ENCODE measurements at regions not wholly inside any gene's neighbourhood (a gene's known extent, or its start where the extent isn't known, plus 50 kb on each side); places are given as distances from the start of the nearest gene placed in this dataset.

DNA sequence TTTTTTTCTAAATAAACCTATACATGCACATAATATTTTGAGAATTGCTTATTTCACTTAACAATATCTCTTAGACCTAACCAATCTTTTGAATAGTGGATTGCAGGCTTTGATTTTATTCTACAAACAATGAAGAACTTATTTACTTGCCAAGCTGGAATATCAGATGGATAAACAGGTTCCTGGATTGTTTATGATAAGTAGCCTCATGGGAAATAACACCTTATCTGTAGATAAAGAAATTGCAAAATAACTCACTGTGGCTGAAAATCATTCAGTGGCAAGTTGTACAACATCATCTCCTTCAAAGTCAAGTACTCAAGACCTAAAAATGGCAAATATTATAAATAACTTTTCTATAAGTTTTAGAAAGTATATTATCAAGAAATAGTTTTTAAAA is 335.4 kb upstream of the ATP2B1 start:
- peaks cover 0 to 8% (median 0%) of the 10 kb centered on the region in 10 experiments; a peak in 2 of 20 replicates for H3K4me1 ChIP-seq
- no peak overlapping the region for H3K4me3 ChIP-seq
- H3K36me3 ChIP-seq = no peaks in the 10 kb centered on the region
- no peak overlapping the region for H3K9ac ChIP-seq
- H3K27ac ChIP-seq = no peak overlapping the region
- TF ChIP-seq Cebpa-rat (IDR thresholded peaks at IDR 0.05) = no peak
- peaks cover 0 to 5% (median 0%) of the 10 kb centered on the region in 11 experiments; a peak in 2 of 22 replicates for H3K9me3 ChIP-seq (replicated peaks in 1 of 11)
- no peaks in the 10 kb centered on the region for H3K27me3 ChIP-seq
- no peaks in the 10 kb centered on the region for H4K20me1 ChIP-seq
- no peak overlapping the region for H3K4me2 ChIP-seq

DNA sequence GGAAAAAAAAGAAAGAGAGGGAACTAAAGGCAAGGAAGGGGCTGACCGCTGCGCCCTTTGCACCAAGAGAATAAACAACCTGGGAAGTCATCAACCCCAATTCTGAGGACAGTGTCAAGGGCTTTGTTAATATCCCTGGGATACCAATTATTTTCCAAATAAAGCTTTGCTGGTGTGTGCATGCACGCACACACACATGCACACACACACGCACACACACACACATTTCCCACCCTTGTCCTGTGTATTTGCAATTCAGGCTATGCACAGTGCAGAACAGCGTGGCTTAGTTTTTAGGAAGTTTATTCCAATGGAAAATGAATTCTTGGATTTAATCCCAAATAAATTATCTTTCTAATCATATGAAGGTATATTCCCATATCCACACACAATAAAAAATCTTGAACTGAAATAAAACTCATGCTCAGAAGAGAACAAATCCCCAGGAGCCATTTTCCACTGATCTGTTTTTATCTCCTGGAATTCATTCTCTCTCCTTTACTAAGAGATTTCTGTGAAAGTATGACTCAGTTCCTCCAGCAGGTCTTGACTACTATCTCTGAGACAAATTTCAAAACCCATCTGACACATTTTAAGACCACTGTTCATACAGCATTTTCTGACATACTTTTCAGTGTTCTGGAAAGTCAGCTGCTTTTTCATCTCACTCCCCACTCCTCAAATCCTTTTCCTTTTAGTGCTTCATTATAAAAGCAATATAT is 334.4 kb upstream of the ATP2B1 start:
- no peaks in the 10 kb centered on the region for H4K20me1 ChIP-seq
- no peak overlapping the region for H3K4me2 ChIP-seq
- no peaks in the 10 kb centered on the region for H3K36me3 ChIP-seq
- H3K4me3 ChIP-seq = no peak overlapping the region
- no peak overlapping the region for H3K9ac ChIP-seq
- no peak for TF ChIP-seq Cebpa-rat (IDR thresholded peaks at IDR 0.05)
- H3K27me3 ChIP-seq = no peaks in the 10 kb centered on the region
- peaks cover 0 to 5% (median 0%) of the 10 kb centered on the region in 11 experiments; a peak in 2 of 22 replicates for H3K9me3 ChIP-seq (replicated peaks in 1 of 11)
- no peak overlapping the region for H3K27ac ChIP-seq
- H3K4me1 ChIP-seq = peaks cover 0 to 9% (median 0%) of the 10 kb centered on the region in 10 experiments; a peak in 3 of 20 replicates

- Histone ChIP-seq H3K4me2 (peak overlapping the region in 1 of 11 experiments; percentile 54; a peak in 2 of 22 replicates), H3K36me3 (no peaks in the 10 kb centered on the region), H3K27me3 (no peaks in the 10 kb centered on the region), H3K27ac (no peak overlapping the region), H4K20me1 (no peaks in the 10 kb centered on the region), H3K4me1 (peaks cover 0 to 28% (median 3%) of the 10 kb centered on the region in 10 experiments; a peak in 9 of 20 replicates), H3K9me3 (replicated peaks in 1 of 11) (peaks cover 0 to 16% (median 0%) of the 10 kb centered on the region in 11 experiments; a peak in 7 of 22 replicates), H3K9ac (no peak overlapping the region), H3K4me3 (no peak overlapping the region)
- no peak for TF ChIP-seq Cebpa-rat (IDR thresholded peaks at IDR 0.05)
Measured at GRCh38 chr12:90038289-90038688, 329.7 kb upstream of the ATP2B1 start.

- TF ChIP-seq Cebpa-rat (IDR thresholded peaks at IDR 0.05) = no peak
Measured at GRCh38 chr12:90037740-90038139, 329.1 kb upstream of the ATP2B1 start.

GRCh38 chr12:90036637-90037036 is 328.0 kb upstream of the ATP2B1 start:
- TF ChIP-seq Cebpa-rat (IDR thresholded peaks at IDR 0.05) = no peak
- no peak overlapping the region for H3K9ac ChIP-seq
- peaks cover 0 to 16% (median 0%) of the 10 kb centered on the region in 11 experiments; a peak in 7 of 22 replicates for H3K9me3 ChIP-seq (replicated peaks in 1 of 11)
- no peak overlapping the region for H3K27ac ChIP-seq
- peaks cover 0 to 22% (median 3%) of the 10 kb centered on the region in 10 experiments; a peak in 9 of 20 replicates for H3K4me1 ChIP-seq
- no peak overlapping the region for H3K4me3 ChIP-seq
- no peaks in the 10 kb centered on the region for H3K36me3 ChIP-seq
- H3K4me2 ChIP-seq = peak overlapping the region in 3 of 11 experiments; percentile 40 to 54 (median 47); a peak in 6 of 22 replicates
- no peaks in the 10 kb centered on the region for H3K27me3 ChIP-seq
- no peaks in the 10 kb centered on the region for H4K20me1 ChIP-seq

More at GRCh38 chr12:90037740-90038139, 329.1 kb upstream of the ATP2B1 start:
- Histone ChIP-seq H3K4me2 (peak overlapping the region in 1 of 11 experiments; percentile 54; a peak in 3 of 22 replicates), H3K4me3 (no peak overlapping the region), H3K9ac (no peak overlapping the region), H3K27me3 (no peaks in the 10 kb centered on the region), H3K27ac (no peak overlapping the region), H3K36me3 (no peaks in the 10 kb centered on the region), H3K9me3 (replicated peaks in 1 of 11) (peaks cover 0 to 16% (median 0%) of the 10 kb centered on the region in 11 experiments; a peak in 7 of 22 replicates), H3K4me1 (peaks cover 0 to 22% (median 3%) of the 10 kb centered on the region in 10 experiments; a peak in 9 of 20 replicates), H4K20me1 (no peaks in the 10 kb centered on the region)

- H3K36me3 ChIP-seq = no peaks in the 10 kb centered on the region
- no peaks in the 10 kb centered on the region for H3K27me3 ChIP-seq
- peaks cover 0 to 8% (median 0%) of the 10 kb centered on the region in 11 experiments; a peak in 5 of 22 replicates for H3K9me3 ChIP-seq (replicated peaks in 1 of 11)
- H3K9ac ChIP-seq = no peak overlapping the region
- H3K4me2 ChIP-seq = no peak overlapping the region
- H3K27ac ChIP-seq = no peak overlapping the region
- H3K4me1 ChIP-seq = peaks cover 0 to 17% (median 0%) of the 10 kb centered on the region in 10 experiments; a peak in 7 of 20 replicates
- H3K4me3 ChIP-seq = no peak overlapping the region
- H4K20me1 ChIP-seq = no peaks in the 10 kb centered on the region
- TF ChIP-seq Cebpa-rat (IDR thresholded peaks at IDR 0.05) = no peak
Measured at GRCh38 chr12:90030726-90031125, 322.1 kb upstream of the ATP2B1 start.

DNA sequence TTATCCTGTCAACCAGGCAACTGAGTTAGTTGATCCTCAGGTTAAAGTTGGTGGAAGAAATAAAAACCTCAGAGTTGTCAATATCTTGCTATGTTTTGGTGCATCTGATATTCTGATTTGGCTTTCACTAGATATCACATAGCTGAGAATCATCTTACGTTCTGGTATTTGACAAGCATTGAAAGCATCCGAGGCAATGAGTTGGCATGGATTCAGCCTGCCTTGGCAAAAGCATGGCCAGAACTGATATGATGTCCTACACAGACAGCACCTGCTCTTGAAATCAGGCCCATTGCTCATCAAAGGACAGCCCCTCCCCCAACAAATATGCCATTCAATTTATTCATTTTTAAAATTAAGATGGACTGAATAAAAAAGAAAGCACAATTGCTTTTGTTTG is 320.7 kb upstream of the ATP2B1 start:
- no peak for TF ChIP-seq Cebpa-rat (IDR thresholded peaks at IDR 0.05)
- no peaks in the 10 kb centered on the region for H3K27me3 ChIP-seq

GRCh38 chr12:90028635-90029051 is 320.0 kb upstream of the ATP2B1 start:
- H3K4me3 ChIP-seq = no peak overlapping the region
- H3K4me1 ChIP-seq = peaks cover 0 to 17% (median 0%) of the 10 kb centered on the region in 10 experiments; a peak in 7 of 20 replicates
- H3K9me3 ChIP-seq (replicated peaks in 1 of 11) = no peaks in the 10 kb centered on the region
- H3K27ac ChIP-seq = peak overlapping the region in 1 of 11 experiments; percentile 2; a peak in 1 of 22 replicates
- H4K20me1 ChIP-seq = no peaks in the 10 kb centered on the region
- no peaks in the 10 kb centered on the region for H3K36me3 ChIP-seq
- peak overlapping the region in 3 of 11 experiments; percentile 12 to 60 (median 55); a peak in 5 of 22 replicates for H3K4me2 ChIP-seq
- H3K9ac ChIP-seq = no peak overlapping the region
- no peak for TF ChIP-seq Cebpa-rat (IDR thresholded peaks at IDR 0.05)
- H3K27me3 ChIP-seq = no peaks in the 10 kb centered on the region

More for the DNA sequence above, 320.7 kb upstream of the ATP2B1 start:
- peak overlapping the region in 1 of 11 experiments; percentile 2; a peak in 1 of 22 replicates for H3K27ac ChIP-seq
- no peak overlapping the region for H3K4me3 ChIP-seq
- H3K4me2 ChIP-seq = peak overlapping the region in 3 of 11 experiments; percentile 12 to 60 (median 55); a peak in 3 of 22 replicates
- no peaks in the 10 kb centered on the region for H4K20me1 ChIP-seq
- peaks cover 0 to 17% (median 0%) of the 10 kb centered on the region in 10 experiments; a peak in 7 of 20 replicates for H3K4me1 ChIP-seq
- no peaks in the 10 kb centered on the region for H3K36me3 ChIP-seq
- H3K9me3 ChIP-seq (replicated peaks in 1 of 11) = no peaks in the 10 kb centered on the region
- H3K9ac ChIP-seq = no peak overlapping the region

DNA sequence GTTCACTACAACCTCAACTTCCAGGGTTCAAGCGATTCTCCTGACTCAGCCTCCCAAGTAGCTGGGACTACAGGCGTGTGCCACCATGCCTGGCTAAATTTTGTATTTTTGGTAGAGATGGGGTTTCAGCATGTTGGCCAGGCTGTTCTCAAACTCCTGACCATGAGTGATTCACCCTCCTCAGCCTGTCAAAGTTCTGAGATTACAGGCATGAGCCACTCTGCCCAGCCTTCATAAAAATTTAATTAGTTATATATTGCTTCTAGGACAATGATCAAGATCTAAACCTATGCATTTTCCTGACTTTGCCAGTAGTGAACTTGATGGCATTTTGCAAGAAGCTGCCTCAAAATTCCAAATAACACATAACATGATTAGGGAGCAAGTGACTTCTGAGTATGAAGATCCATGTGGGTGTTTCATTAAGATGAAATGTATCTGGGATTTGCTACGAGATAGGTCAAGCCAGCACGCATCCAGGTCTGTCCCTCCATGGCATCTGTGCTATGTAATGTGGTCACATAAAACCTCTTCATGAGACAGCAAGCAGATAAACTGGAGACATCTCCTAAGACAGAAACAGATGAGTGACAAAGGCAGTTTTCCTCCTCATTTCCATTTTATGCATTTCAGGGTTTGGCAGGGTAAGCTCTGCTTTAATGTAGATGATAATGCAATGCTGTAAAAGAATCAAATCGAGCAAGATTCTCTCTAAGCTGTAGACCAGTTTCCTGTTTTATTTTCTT is 319.4 kb upstream of the ATP2B1 start:
- no peak overlapping the region for H3K9ac ChIP-seq
- H3K4me3 ChIP-seq = no peak overlapping the region
- no peak for TF ChIP-seq Cebpa-rat (IDR thresholded peaks at IDR 0.05)
- H3K27ac ChIP-seq = no peak overlapping the region; a peak in 1 of 22 replicates
- peaks cover 0 to 17% (median 0%) of the 10 kb centered on the region in 10 experiments; a peak in 7 of 20 replicates for H3K4me1 ChIP-seq
- no peaks in the 10 kb centered on the region for H4K20me1 ChIP-seq
- no peaks in the 10 kb centered on the region for H3K9me3 ChIP-seq (replicated peaks in 1 of 11)
- peak overlapping the region in 3 of 11 experiments; percentile 12 to 60 (median 55); a peak in 5 of 22 replicates for H3K4me2 ChIP-seq
- H3K36me3 ChIP-seq = no peaks in the 10 kb centered on the region
- H3K27me3 ChIP-seq = no peaks in the 10 kb centered on the region

Measured in BLaER1 treated with 17β-estradiol and CSF1 and Interleukin-3, amounts not matched to agents 10 nM and 100 nM (cell line).